ENCODE measurements at regions not wholly inside any gene's neighbourhood (a gene's known extent, or its start where the extent isn't known, plus 50 kb on each side); places are given as distances from the start of the nearest gene placed in this dataset.

DNA sequence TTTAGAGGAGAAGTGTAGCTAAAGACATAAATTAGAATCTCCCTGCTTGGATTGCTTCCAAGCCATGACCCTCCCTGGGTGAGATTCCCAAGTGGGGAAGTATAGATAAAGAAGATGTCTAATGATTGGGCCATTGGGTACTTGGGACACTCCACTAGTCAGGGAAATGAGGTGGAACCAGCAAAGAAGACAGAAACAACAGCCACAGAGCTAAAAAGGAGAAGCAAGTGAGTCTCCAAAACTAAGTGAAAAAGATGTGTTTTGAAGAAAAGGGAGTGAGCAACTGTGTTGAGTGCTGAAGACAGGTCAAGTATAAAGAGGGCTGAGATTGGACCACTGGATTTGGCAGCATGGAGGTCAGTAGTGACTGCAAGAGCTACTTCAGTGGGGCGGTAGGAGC lies 61.2 kb upstream of the FOXN2 start:
- TF ChIP-seq, protein P1, sequence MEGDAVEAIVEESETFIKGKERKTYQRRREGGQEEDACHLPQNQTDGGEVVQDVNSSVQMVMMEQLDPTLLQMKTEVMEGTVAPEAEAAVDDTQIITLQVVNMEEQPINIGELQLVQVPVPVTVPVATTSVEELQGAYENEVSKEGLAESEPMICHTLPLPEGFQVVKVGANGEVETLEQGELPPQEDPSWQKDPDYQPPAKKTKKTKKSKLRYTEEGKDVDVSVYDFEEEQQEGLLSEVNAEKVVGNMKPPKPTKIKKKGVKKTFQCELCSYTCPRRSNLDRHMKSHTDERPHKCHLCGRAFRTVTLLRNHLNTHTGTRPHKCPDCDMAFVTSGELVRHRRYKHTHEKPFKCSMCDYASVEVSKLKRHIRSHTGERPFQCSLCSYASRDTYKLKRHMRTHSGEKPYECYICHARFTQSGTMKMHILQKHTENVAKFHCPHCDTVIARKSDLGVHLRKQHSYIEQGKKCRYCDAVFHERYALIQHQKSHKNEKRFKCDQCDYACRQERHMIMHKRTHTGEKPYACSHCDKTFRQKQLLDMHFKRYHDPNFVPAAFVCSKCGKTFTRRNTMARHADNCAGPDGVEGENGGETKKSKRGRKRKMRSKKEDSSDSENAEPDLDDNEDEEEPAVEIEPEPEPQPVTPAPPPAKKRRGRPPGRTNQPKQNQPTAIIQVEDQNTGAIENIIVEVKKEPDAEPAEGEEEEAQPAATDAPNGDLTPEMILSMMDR (IDR thresholded peaks at IDR 0.05): no peak
- intact Hi-C loops (cut with DNase I; ENCODE audit: low total_unique reads): no loop called here

DNA sequence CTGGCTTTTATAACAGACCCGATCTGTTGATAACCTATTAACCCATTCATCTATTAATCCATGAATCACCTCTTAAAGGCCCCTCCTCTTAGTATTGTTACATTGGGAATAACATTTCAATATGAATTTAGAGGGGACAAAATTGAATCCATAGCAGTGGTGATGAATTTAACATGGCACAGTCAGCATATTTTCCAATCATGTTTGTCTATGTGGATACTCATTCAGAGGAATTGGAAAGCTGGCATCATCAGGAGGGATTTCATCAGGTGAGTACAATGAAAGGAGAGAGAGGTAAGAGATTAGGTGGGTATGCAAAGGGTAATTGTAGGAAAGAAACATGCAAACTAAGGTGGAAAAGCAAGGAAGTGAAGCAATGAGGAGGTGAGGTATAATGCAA lies 59.6 kb upstream of the FOXN2 start:
- WGBS, 5 donors: 32 to 60% (median 36%) methylated on average over 1 of the region's 1 CpG
- intact Hi-C loops (cut with DNase I; ENCODE audit: low total_unique reads): no loop called here
- no peak for DNase-seq
- Histone ChIP-seq H3K4me1 (peaks cover 3 to 12% (median 4%) of the 10 kb centered on the region in 4 donors), H3K27me3 (no peaks in the 10 kb centered on the region), H3K9me3 (no peaks in the 10 kb centered on the region), H3K4me3 (no peak overlapping the region), H3K36me3 (no peaks in the 10 kb centered on the region), H3K27ac (no peak overlapping the region)
- TF ChIP-seq, protein P1 (IDR thresholded peaks at IDR 0.05): no peak
- TF ChIP-seq POLR2A (IDR thresholded peaks at IDR 0.05): no peak
- TF ChIP-seq EP300 (IDR thresholded peaks at IDR 0.05): no peak

More for the DNA sequence above, 61.2 kb upstream of the FOXN2 start:
- no peaks in the 10 kb centered on the region for H3K27me3 ChIP-seq
- no peaks in the 10 kb centered on the region for H3K36me3 ChIP-seq
- DNase-seq: no peak
- H3K4me3 ChIP-seq: no peak overlapping the region
- peaks cover 8 to 27% (median 16%) of the 10 kb centered on the region in 4 donors for H3K4me1 ChIP-seq
- 95 to 100% (median 98%) methylated on average over 1 of the region's 1 CpG for WGBS, 5 donors
- H3K27ac ChIP-seq: no peak overlapping the region
- H3K9me3 ChIP-seq: no peaks in the 10 kb centered on the region

DNA sequence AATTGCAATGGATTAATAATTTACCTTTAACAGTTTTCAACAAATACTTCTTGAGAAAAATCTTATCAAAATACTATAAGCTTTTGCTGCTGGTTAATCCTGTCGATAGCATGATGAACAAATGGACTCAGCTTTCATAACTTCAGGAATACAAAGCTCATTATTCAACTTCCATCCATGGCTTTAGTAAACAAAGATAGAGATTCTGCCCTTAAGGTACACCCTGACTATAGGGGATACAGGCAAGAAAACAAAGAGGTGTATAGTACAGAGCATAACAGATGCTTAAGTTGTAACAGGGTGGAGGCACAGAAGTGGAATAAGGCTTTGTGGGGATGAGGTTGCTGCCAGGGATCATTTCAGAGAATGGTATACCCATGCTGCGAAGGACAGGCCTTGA lies 57.0 kb upstream of the FOXN2 start:
- no peak for DNase-seq
- intact Hi-C loops (cut with DNase I; ENCODE audit: low total_unique reads): no loop called here
- Histone ChIP-seq H3K9me3 (no peaks in the 10 kb centered on the region), H3K36me3 (no peaks in the 10 kb centered on the region), H3K4me1 (no peaks in the 10 kb centered on the region), H3K27me3 (no peaks in the 10 kb centered on the region), H3K27ac (no peak overlapping the region), H3K4me3 (no peak overlapping the region)
- 47 to 73% (median 49%) methylated on average over 2 of the region's 2 CpGs for WGBS, 5 donors
- TF ChIP-seq POLR2AphosphoS5 (IDR thresholded peaks at IDR 0.05) (no peak), POLR2A (IDR thresholded peaks at IDR 0.05) (no peak), EP300 (IDR thresholded peaks at IDR 0.05) (no peak)
- TF ChIP-seq, protein P1 (IDR thresholded peaks at IDR 0.05): no peak

DNA sequence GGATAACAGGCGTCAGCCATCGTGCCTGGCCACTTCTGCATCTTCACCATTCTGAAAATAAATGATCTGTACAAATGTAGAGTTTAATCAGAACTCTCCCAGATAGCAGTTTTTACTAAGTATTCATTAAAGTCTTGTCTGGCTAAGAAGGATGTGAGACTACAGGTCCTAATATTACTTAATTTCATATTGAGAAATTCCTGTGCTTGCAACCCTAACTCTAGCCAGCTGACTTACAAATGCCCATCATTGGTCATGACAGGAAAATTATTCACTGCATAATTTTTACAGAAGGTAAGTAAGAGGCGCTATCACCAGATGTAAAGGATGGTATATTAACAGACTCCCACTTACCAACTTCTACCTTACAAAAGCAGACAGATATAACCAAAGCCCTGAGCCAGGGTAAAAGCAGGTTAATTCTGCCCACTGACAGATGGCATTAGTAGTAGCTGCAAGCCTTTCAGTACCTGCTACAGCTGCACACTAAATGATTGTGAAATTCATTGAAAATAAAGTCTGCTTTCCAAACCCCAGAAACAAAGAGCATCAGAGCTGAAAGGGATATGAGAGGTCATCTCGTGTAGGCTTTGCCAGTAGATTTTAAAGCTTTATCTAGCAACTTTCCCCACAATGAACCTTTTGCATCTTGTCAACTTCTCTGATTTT lies 55.9 kb upstream of the FOXN2 start:
- Histone ChIP-seq H3K27ac (no peak overlapping the region), H3K36me3 (no peaks in the 10 kb centered on the region), H3K9me3 (no peaks in the 10 kb centered on the region), H3K4me1 (no peaks in the 10 kb centered on the region), H3K4me3 (no peak overlapping the region), H3K27me3 (no peaks in the 10 kb centered on the region)
- TF ChIP-seq POLR2AphosphoS5 (IDR thresholded peaks at IDR 0.05): no peak
- TF ChIP-seq, protein P1 (IDR thresholded peaks at IDR 0.05): no peak
- no peak for DNase-seq
- WGBS, 5 donors: 87 to 94% (median 89%) methylated on average over 4 of the region's 4 CpGs
- intact Hi-C loops (cut with DNase I; ENCODE audit: low total_unique reads): no loop called here

Data from stomach (tissue), 8 donors.